Hepatocyte (in vitro differentiated cells): ENCODE measurements at regions not wholly inside any gene's neighbourhood (a gene's known extent, or its start where the extent isn't known, plus 50 kb on each side); places are given as distances from the start of the nearest gene placed in this dataset.

ENCODE experiments used
- EZH2 ChIP-seq: fragments of 200-600 bp; sonication (generic); IDR thresholded peaks from 2 replicates; pipeline ENCODE4 v1.6.1; 2016; ENCODE audit warnings: antibody characterized with exemption, mild to moderate bottlenecking, borderline replicate concordance
- EZH2phosphoT487 ChIP-seq: fragments of 200-600 bp; sonication (generic); IDR thresholded peaks from one replicate; pipeline ENCODE4 v1.6.1; 2018; ENCODE audit warnings: antibody characterized with exemption, mild to moderate bottlenecking, low read depth, moderate library complexity; ENCODE audit not compliant: unreplicated experiment, severe bottlenecking
- TF ChIP-seq, protein P1 (sequence below): fragments of 200-600 bp; sonication (generic); IDR thresholded peaks from 2 replicates; pipeline ENCODE4 v1.5.1; 2016; ENCODE audit warnings: antibody characterized with exemption, mild to moderate bottlenecking; ENCODE audit not compliant: poor library complexity

DNA sequence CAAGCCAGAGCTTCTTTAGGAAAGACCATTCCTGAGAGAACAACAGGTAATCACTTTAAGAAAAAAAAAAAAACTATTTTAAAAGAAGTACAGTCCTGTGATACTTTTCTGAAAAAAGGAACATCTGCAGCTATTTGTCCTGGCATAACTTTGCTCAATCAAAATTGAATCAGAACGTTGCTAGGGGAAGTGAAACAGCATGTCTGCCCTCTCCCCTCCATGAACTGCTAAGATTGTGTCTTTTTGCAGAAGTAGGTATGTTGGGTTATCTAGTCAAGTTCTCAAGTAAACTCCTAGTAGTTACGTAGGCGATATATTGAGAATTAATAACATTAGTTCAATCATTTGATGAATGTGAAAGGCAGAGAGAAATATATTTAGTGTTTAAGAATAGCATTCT lies 1013.3 kb downstream of the TUSC7 start:
- TF ChIP-seq, protein P1, sequence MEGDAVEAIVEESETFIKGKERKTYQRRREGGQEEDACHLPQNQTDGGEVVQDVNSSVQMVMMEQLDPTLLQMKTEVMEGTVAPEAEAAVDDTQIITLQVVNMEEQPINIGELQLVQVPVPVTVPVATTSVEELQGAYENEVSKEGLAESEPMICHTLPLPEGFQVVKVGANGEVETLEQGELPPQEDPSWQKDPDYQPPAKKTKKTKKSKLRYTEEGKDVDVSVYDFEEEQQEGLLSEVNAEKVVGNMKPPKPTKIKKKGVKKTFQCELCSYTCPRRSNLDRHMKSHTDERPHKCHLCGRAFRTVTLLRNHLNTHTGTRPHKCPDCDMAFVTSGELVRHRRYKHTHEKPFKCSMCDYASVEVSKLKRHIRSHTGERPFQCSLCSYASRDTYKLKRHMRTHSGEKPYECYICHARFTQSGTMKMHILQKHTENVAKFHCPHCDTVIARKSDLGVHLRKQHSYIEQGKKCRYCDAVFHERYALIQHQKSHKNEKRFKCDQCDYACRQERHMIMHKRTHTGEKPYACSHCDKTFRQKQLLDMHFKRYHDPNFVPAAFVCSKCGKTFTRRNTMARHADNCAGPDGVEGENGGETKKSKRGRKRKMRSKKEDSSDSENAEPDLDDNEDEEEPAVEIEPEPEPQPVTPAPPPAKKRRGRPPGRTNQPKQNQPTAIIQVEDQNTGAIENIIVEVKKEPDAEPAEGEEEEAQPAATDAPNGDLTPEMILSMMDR, result no peak
- TF ChIP-seq EZH2 (no peak), EZH2phosphoT487 (no peak)
